Chondrocyte (in vitro differentiated cells): ENCODE measurements at regions not wholly inside any gene's neighbourhood (a gene's known extent, or its start where the extent isn't known, plus 50 kb on each side); places are given as distances from the start of the nearest gene placed in this dataset.

ENCODE experiments used
- DNase-seq: peaks from one replicate; pipeline ENCODE4 v3.0.0; 2021; ENCODE audit warnings: mixed read lengths, low spot score
- H3K27ac Mint-ChIP-seq: one replicate; pipeline ENCODE4 v1.8.0; 2021; ENCODE audit warnings: mild to moderate bottlenecking, moderate library complexity, mixed read lengths; ENCODE audit not compliant: unreplicated experiment
- H3K27me3 Mint-ChIP-seq: 2 replicates; pipeline ENCODE4 v1.8.0; 2021; ENCODE audit warnings: low read depth, mixed read lengths
- H3K36me3 Mint-ChIP-seq: 2 replicates; pipeline ENCODE4 v1.8.0; 2021; ENCODE audit warnings: low read depth, mixed read lengths
- H3K4me1 Mint-ChIP-seq: 2 replicates; pipeline ENCODE4 v1.8.0; 2021; ENCODE audit warnings: low read depth, mild to moderate bottlenecking, mixed read lengths
- H3K4me3 Mint-ChIP-seq: one replicate; pipeline ENCODE4 v1.8.0; 2021; ENCODE audit warnings: mild to moderate bottlenecking, moderate library complexity, mixed read lengths; ENCODE audit not compliant: unreplicated experiment
- H3K9me3 Mint-ChIP-seq: 2 replicates; pipeline ENCODE4 v1.8.0; 2021; ENCODE audit warnings: low read depth, mixed read lengths
- CTCF ChIP-seq: fragments of 200-600 bp; sonication (generic); IDR thresholded peaks from 2 replicates; pipeline ENCODE4 v1.5.0; 2021; ENCODE audit warnings: antibody characterized with exemption, mild to moderate bottlenecking, moderate library complexity

- no peak overlapping the region for H3K4me3 Mint-ChIP-seq
- H3K27ac Mint-ChIP-seq: no peak overlapping the region
- H3K4me1 Mint-ChIP-seq: no peaks in the 10 kb centered on the region
- H3K27me3 Mint-ChIP-seq: peaks cover 2% of the 10 kb centered on the region
- no peaks in the 10 kb centered on the region for H3K36me3 Mint-ChIP-seq
- DNase-seq: no peak
- peaks cover 7% of the 10 kb centered on the region for H3K9me3 Mint-ChIP-seq
- TF ChIP-seq CTCF: no peak
Measured at GRCh38 chr21:15624646-15625045, 105.1 kb upstream of the USP25 start.

- Mint-ChIP-seq H3K27ac (no peak overlapping the region), H3K4me3 (no peak overlapping the region)
Measured at GRCh38 chr21:15625363-15625762, 104.4 kb upstream of the USP25 start.

GRCh38 chr21:15626031-15626430, 103.8 kb upstream of the USP25 start:
- Mint-ChIP-seq H3K27ac (no peak overlapping the region), H3K4me1 (peaks cover 4% of the 10 kb centered on the region), H3K27me3 (peaks cover 2% of the 10 kb centered on the region), H3K36me3 (no peaks in the 10 kb centered on the region), H3K9me3 (peaks cover 7% of the 10 kb centered on the region), H3K4me3 (no peak overlapping the region)
- TF ChIP-seq CTCF: no peak
- no peak for DNase-seq

More at GRCh38 chr21:15625363-15625762, 104.4 kb upstream of the USP25 start:
- DNase-seq: no peak
- H3K9me3 Mint-ChIP-seq: peaks cover 7% of the 10 kb centered on the region
- TF ChIP-seq CTCF: no peak
- H3K4me1 Mint-ChIP-seq: no peaks in the 10 kb centered on the region
- no peaks in the 10 kb centered on the region for H3K36me3 Mint-ChIP-seq
- H3K27me3 Mint-ChIP-seq: peaks cover 2% of the 10 kb centered on the region

- Mint-ChIP-seq H3K27ac (no peak overlapping the region), H3K27me3 (peaks cover 2% of the 10 kb centered on the region), H3K4me3 (no peak overlapping the region), H3K36me3 (no peaks in the 10 kb centered on the region), H3K4me1 (peaks cover 12% of the 10 kb centered on the region), H3K9me3 (peaks cover 4% of the 10 kb centered on the region)
- no peak for TF ChIP-seq CTCF
- DNase-seq: no peak
Measured at GRCh38 chr21:15627011-15627410, 102.8 kb upstream of the USP25 start.

- H3K27me3 Mint-ChIP-seq: peaks cover 2% of the 10 kb centered on the region
- TF ChIP-seq CTCF: no peak
- peaks cover 4% of the 10 kb centered on the region for H3K9me3 Mint-ChIP-seq
- no peaks in the 10 kb centered on the region for H3K36me3 Mint-ChIP-seq
- H3K4me3 Mint-ChIP-seq: no peak overlapping the region
- H3K4me1 Mint-ChIP-seq: peaks cover 20% of the 10 kb centered on the region
- DNase-seq: no peak
- H3K27ac Mint-ChIP-seq: no peak overlapping the region
Measured at GRCh38 chr21:15627823-15628222, 102.0 kb upstream of the USP25 start.
